Neural progenitor cell (in vitro differentiated cells): ENCODE measurements at regions not wholly inside any gene's neighbourhood (a gene's known extent, or its start where the extent isn't known, plus 50 kb on each side); places are given as distances from the start of the nearest gene placed in this dataset.

Experiments used
- CTCF ChIP-seq: fragments of 200-600 bp; sonication (generic); IDR thresholded peaks from 2 replicates; pipeline ENCODE4 v1.5.1; 2017; ENCODE audit warnings: antibody characterized with exemption, mild to moderate bottlenecking
- EZH2 ChIP-seq: fragments of 200-600 bp; sonication (generic); IDR thresholded peaks from 2 replicates; pipeline ENCODE4 v1.6.1; 2017; ENCODE audit warnings: antibody characterized with exemption, mild to moderate bottlenecking, moderate library complexity

GRCh38 chr12:65529771-65530435 lies 251.4 kb downstream of the MSRB3 start:
- TF ChIP-seq CTCF: no peak
- TF ChIP-seq EZH2: no peak
